Stimulated activated CD4-positive, alpha-beta T cell treated with anti-CD3 and anti-CD28 coated beads, Interleukin-4, amount 100 ng/mL, for 24 hours (primary cell): ENCODE measurements at regions not wholly inside any gene's neighbourhood (a gene's known extent, or its start where the extent isn't known, plus 50 kb on each side); places are given as distances from the start of the nearest gene placed in this dataset.

Experiments used
- DNase-seq: peaks from one replicate; pipeline ENCODE4 v3.0.0-alpha.2; 2020

DNA sequence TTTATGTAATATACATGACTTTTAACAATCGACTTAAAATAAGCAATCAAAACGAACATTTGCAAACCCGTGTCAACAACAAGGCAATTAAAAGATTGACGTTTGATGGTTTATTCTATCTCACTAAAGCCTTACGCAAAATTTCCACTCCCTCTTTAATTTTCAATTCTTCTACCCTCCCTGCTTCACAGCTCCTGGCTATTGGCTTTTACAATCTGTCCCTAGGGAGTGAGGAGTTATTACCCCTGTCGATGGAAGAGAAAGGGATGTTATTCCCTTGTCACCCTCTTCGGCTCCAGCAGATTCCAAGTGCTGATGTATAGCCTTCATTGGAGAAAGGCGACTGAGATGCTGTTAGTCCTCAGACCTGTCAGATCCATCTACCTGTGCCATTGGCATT, 161.3 kb downstream of the ZNF281 start:
- DNase-seq, result no peak

DNA sequence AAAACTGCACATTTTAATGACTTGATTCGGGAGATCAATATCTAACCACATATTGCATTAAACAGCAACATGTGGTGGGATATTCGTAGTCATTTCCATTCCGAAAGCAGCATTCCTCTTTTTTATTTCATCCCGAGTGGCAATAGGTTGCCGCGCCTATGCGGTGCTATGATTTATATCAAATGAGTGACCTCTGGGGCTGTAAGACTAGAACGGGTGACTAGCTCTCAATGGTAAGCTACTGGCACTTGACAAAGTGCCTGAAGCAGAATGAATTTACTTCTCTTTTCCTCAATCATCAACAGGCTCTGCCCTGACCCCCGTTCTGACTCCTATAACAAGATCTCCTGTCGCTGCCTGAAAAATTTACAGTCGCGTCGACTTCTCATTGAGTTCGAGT, 162.3 kb downstream of the ZNF281 start:
- no peak for DNase-seq

GRCh38 chr1:200245473-200245872, 164.4 kb downstream of the ZNF281 start:
- DNase-seq, result no peak

GRCh38 chr1:200243042-200243437, 166.8 kb downstream of the ZNF281 start:
- no peak for DNase-seq

DNA sequence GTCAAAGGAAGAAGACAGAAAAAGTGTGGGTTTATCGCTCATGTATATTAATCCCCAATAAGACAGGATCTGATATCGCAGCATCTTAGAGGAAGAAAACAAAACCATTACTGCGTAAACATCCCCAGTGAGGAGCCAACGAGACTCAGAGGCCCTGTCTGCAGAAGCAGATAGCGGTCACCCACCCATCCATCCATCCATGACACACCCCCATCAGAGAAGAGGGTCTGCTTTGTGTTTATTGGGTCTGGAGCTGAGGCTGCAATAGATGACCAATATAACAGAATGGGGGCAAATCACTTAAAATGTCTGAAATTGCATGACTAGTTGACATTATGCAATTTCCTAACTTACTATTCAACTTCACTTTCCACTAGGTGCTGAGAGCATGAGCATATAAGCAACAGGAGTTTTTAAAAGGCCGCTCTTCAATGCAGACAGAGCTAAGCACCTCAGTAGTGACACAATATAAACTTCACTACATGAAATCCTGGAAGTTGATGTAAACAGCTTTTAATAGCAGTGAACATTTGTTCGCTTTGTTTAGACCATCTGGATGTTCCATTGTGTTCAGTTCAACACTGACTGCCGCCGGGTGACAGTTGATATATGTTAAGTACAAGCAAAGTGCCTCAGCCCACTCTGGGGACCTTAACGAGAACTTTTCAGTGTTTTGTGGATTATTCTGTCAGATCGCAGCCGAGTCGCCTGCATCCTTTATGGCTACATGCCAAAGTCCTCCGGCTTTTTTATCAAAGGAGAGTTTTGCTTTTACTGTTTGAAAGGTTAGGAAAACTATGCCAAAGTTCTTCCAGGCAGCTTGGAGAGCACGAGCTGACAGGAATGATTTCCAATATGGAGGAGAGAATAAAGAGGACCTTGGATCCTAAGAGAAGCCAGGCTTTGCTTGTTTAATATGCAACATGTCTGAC, 167.5 kb downstream of the ZNF281 start:
- DNase-seq, result no peak

DNA sequence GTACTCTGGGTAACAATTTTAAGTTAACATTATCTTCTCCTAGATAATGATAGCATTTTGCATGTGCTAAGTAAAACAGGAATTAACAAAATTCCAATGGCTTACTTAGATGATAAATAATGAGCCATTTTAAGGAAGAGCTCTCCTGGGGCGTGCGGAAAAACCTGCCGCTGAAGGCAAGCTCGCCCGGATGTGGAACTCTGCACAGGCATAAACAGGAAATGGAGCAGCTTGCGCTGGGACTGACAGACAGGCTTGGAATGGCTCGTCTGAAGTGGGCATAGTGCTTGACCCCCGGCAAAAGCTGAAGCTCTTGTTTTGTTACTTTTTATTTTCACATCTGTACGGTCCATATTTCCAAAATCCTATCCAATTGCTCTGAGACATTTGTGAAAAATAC, 169.2 kb downstream of the ZNF281 start:
- no peak for DNase-seq

DNA sequence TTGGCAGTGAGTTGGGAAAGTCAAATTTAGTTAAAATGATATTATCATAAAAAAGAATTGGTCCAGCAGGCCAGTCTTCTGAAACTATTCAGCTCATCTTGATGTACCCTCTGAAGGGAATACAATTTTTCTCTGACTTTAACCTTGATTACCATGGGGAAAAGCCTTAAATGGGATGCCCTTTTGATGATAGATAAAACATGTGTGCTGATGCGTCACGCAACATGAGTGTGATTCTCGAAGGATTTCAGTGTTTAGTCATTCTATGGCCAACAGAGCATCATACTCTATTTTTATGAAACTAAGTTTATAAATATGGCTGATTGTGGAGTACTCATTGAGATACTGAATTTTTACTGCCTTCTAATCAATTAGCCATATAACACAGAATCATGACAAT, 171.5 kb downstream of the ZNF281 start:
- no peak for DNase-seq

DNA sequence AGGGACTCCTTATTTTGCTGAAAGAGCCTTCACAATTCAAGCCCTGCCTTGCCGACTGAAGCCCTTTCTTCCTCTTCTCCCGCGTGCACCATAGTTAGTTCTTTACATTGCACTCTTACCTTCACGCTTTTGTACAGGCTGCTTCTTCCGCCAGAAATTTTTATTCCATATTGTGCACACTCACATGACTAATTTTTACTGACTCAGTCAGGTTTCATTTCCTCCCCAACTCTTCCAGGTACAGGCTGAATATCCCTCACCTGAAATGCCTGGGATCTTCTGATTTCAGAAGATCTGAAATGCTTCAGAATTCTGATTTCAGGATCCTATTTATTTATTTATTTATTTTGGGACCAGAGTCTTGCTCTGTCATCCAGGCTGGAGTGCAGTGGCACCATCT, 172.8 kb downstream of the ZNF281 start:
- DNase-seq, result no peak

- no peak for DNase-seq
Measured at GRCh38 chr1:200234938-200235337, 174.9 kb downstream of the ZNF281 start.

GRCh38 chr1:200233393-200233792, 176.4 kb downstream of the ZNF281 start:
- no peak for DNase-seq

DNA sequence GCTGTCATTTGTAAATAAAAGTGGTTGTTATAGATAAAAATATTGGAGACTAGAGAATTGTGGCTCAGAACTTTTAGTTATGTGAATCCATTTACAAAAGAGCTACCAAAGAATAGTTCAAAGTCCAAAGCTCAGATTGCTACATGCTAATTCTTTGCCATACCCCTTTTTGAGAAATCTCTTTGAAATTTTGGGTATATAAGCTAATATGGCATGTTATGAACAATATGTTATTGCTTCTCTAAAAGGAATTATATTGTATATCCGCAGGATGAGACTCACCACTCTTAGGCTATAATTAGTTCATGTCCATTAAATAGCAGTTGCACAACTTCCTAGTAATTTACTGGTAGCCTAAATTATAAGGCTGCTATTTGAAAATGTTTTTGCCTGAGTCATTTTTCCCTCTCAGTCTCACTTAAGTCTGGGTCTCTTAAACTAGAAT, 178.0 kb downstream of the ZNF281 start:
- no peak for DNase-seq

DNA sequence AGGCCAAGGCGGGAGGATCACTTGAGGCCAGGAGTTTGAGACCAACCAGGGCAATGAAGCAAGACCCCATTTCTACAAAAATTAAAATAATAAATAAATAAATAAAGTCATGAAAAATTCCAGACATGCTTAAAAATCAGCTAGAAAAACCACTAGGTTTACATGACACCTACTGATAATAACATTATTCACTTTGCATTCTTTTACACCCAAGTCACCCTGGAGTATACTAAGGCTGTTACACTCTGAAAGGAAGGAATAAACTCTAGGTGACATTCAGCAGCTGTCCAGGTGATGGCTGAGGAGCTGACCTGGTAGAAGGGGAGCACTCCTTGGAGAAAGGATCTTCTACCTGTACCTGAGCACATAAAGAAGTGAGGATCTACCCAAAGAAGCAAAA, 179.2 kb downstream of the ZNF281 start:
- no peak for DNase-seq

DNA sequence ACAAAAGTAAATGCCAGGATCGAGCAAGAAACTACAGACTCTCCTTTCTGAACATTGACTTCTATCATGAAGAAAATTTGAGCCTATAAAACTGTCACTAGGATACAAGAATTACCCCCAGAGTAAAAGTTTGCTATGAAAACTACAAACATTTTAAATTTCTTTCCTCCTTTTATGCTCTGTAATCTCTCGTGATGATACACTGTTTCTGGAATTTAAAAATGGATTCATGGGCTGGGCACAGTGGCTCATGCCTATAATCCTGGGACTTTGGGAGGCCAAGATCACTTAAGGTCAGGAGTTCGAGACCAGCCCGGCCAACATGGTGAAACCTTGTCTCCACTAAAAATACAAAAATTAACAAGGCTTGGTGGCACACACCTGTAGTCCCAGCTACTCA, 181.3 kb downstream of the ZNF281 start:
- no peak for DNase-seq

- no peak for DNase-seq
Measured at GRCh38 chr1:200228081-200228480, 181.8 kb downstream of the ZNF281 start.
